Stimulated activated CD4-positive, alpha-beta T cell treated with anti-CD3 and anti-CD28 coated beads, Interleukin-4, amount 100 ng/mL, for 48 hours (primary cell): ENCODE measurements at regions not wholly inside any gene's neighbourhood (a gene's known extent, or its start where the extent isn't known, plus 50 kb on each side); places are given as distances from the start of the nearest gene placed in this dataset.
"Not testable (repeated sequence)": the region's sequence is repeated elsewhere in the genome, so short reads cannot be mapped to it uniquely, and the experiment has no call there.

Experiments used
- DNase-seq, 2 donors: peaks; one replicate each; pipeline ENCODE4 v3.0.0-alpha.2; 2020; ENCODE audit warnings: low read depth in 2 of 2

GRCh38 chr17:21470422-21470821 lies 94.3 kb downstream of the KCNJ12 start:
- DNase-seq = not testable (repeated sequence)

- DNase-seq = no peak
Measured at GRCh38 chr17:21470861-21471260, 94.7 kb downstream of the KCNJ12 start.

DNA sequence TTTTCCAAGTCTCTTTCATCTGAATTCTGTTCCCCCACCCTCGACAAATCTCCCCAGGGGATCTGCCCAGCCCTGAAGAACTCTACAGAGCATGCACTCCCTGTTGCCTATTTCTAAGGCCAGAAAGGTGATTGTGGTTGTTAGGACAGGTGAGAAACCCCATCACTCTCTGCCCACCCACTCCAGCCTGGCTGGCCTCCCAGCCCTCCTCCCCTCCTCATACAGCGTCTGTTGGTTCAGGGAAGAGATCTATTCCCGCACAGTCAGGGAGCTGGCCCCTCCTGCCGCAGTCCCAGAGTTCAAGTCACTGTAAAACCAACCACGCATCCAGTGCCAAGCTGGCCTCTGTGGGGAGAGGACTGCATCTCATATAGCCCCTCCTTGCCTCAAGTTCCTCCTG lies 98.7 kb downstream of the KCNJ12 start:
- no peak for DNase-seq

DNA sequence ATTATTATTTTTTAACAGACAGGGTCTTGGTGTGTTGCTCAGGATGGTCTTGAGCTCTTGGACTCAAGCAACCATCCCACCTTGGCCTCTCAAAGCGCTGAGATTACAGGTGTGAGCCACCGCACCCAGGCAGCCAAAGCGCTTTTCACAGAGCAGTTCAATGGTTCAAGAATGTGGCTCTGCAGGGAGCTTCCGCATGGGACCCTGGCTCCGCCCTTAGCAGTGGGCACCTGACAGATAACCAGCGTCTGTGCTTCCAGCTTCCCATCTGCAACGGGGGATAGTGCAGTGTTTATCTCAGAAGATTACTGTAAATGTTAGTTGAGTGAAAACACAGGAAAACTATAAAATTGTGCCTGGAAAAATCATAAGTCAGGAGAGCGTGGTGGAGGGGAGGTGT lies 99.4 kb downstream of the KCNJ12 start:
- DNase-seq = no peak

- DNase-seq = no peak
Measured at GRCh38 chr17:21476867-21477266, 100.7 kb downstream of the KCNJ12 start.

DNA sequence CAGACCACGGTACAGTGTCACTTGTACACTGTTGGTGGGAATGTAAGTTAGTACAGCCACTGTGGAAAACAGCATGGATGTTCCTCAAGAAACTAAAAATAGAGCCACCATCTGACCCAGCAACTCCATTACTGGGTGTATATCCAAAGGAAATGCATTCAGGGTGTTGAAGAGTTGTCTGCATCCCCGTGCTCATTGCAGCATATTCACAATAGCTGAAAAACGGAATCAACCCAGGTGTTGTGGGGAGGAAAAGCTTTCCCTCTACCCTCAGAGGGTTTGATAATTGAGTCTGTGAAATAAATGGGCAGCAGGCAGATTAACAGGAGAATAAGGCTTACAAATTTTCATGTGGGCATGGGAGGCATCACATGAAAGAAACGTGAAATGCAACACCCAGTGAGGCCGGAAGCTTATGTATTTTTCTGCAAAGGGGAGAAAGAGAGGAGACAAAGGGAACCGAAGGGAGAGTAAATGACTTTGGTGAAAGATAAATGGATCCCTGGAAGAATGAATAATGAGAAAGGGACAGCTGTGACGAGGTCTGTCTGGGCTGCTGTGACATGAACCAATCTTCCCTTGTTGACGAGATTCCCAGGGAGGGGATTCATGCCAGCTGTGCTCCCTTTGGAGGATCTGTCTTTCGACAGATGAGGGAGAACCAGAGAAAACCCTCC lies 106.2 kb downstream of the KCNJ12 start:
- DNase-seq = no peak

DNA sequence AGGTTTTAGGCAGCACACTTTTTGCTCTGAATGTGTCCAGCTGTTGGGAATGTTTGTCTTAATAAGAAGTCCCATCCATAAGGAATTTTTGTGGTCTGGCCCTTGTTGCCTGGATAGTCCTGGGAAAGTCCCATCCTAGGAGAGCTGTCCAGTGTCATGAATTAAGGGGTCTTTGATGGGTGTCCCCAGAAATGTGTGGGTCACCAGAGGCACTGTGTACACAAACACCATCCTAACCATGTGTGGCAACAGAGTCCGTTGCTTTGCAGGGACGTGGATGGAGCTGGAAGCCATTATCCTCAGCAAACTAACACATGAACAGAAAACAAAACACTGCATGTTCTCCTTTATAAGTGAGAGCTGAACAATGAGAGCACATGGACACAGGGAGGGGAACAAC lies 111.9 kb downstream of the KCNJ12 start:
- DNase-seq = not testable (repeated sequence)

GRCh38 chr17:21493993-21494392 lies 117.8 kb downstream of the KCNJ12 start:
- no peak for DNase-seq

- DNase-seq = no peak
Measured at GRCh38 chr17:21495281-21495680, 119.1 kb downstream of the KCNJ12 start.

GRCh38 chr17:21500064-21500463 lies 123.9 kb downstream of the KCNJ12 start:
- DNase-seq = no peak

DNA sequence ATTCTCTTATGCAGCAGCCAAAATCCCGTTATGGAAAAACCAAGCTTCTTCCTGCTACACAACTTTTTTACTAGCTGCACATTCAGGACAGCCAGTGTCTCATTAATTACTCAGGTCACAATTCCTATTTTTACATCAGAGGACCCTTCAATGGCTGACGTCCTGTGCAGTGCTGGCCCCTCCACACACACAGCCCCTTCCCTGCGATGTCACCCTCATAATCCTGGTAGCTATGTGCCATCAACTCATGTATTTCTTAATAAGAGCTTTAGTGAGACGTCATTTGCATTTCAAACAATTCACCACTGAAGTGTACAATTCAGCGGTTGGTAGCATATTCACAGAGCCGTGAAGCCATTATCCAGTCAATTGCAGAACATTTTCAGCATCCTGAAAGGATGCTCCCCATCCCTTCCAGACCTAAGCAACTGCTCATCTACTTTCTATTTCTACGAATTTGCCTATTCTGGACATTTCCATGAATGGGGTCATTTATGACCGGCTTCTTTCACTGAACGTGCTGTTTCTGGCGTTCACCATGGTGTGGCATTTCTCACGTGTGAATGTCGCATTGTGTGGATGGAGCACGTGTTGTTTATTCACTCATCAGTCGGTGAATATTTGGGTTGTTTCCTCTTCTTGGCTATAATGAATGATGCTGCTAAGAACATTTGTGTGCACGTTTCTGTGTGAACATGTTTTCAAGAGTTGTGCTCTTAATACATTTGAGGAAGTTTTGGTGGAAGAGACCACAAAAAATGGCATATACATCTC lies 126.0 kb downstream of the KCNJ12 start:
- DNase-seq = not testable (repeated sequence)

DNA sequence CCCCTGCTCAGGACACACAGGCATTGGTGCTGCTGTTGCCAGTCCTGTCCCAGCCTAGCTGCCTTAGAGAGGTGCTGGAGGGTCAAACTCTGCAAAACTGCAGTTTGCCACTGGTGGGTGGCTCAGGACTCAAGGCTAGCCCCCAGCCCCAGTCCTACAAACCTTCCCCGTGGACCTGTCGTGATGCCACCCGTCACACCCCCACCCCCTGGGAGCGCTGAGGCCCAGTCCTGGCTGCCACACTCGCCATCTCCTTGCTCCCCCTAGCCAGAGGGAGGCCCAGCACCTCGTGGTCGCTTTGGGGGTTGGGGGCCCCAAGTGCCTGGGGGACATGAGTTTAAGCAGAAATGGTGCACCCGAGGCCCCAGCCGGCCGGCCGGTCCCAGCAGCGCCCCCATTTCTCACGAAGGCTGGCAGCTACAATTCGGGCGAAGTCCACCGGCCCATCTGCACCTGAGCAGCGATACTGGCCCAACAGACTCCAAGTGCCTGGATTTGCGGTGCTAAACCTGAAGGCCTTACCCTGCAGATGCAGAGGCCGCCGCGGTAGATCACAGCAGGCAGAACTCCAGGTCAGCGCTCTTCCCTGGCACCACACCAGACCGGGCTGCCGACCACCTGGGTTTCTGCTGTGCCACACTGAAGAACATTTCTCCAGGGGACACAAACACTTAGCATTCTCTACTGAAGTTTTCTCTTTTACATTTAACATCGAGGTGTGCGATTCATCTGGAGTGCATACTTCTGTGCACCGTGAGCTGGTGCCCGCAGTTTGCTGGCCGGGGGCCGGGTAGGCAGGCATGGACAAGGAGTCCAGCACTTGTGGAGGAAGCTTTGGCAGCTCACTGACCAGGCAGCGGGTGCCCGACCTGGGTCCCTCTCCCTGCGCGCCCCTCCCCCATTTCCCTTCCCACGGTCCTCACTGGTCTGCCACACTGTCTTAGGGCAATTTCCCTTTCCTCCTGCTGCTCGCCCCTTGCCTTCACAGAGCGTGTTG lies 130.0 kb downstream of the KCNJ12 start:
- no peak for DNase-seq

GRCh38 chr17:21507806-21508205 lies 131.6 kb downstream of the KCNJ12 start:
- not testable (repeated sequence) for DNase-seq

DNA sequence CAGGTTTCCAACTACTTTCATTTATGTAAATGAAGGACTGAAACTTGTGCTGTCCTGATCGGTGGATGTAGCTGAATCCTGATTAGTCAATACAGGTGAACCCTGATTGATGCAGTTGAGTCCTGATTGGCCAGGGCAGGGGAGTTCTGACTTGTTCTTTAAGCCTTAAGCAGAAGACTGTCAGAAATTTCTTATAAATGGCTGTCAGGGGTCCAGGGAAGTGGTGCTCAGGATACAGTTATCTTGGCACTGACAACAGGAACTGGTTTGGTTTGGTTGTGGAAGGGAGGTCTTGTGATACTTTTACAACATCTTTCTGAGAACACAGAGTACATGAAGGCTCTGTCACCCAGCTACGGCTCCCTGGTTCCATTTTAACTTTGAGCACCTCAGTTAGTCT lies 132.1 kb downstream of the KCNJ12 start:
- DNase-seq = no peak

DNA sequence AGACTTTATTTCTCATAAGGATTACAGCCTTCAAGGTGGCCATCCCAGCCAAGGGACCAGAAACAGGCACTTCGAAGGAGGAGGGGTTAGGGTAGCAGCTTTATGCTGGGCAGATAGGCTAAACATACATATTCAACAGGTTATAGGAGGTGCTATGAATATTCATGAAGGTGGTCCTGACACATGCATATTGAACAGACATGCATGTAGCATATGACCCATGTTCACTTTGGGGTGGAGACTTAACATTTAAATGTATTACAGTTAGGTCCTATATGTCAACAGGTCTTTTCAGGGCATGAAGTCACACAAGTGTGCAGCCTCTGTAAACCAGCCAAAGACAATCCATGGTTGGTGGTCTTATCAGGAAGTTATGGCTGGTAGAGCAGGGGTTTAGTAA lies 133.2 kb downstream of the KCNJ12 start:
- DNase-seq = not testable (repeated sequence)

- no peak for DNase-seq
Measured at GRCh38 chr17:21510686-21511362, 134.7 kb downstream of the KCNJ12 start.

- peak; percentile 50 to 60 for DNase-seq
Measured at GRCh38 chr17:21511363-21512195, 135.4 kb downstream of the KCNJ12 start.

DNA sequence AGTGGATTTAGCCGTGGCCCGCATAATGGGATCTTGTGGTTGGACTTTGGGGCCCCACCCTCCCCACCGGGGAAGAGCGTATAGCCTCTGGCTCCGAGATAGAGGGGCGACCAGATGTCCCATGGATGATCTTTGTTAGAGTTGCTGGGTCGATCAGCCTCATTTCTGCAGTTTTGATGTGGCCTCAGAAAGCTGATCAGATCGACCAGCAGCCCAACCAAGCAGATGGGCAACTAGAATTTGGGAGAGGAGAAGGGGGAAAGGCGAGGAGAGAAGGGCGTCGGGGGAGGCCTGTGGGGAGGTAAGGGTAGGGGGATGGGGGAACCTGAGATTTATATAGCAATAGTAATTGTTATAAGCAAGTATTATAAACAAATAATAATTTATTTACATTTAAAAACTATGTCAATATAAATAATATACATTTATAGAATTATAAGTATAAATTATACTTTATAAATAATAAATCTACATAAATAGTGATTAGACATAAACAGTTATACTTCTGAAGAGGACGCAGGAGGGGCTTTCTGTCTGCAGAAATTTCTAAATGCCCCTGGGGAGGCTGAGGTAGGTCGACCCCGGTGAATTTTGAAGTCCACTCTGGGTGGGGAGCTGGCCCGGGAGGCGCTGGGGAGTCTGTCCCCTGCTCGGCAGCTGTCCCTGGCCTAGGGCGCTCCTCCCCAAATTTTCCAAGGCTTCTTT lies 136.3 kb downstream of the KCNJ12 start:
- DNase-seq = no peak

- peak; percentile 67 to 71 for DNase-seq
Measured at GRCh38 chr17:21513012-21513570, 136.9 kb downstream of the KCNJ12 start.

DNA sequence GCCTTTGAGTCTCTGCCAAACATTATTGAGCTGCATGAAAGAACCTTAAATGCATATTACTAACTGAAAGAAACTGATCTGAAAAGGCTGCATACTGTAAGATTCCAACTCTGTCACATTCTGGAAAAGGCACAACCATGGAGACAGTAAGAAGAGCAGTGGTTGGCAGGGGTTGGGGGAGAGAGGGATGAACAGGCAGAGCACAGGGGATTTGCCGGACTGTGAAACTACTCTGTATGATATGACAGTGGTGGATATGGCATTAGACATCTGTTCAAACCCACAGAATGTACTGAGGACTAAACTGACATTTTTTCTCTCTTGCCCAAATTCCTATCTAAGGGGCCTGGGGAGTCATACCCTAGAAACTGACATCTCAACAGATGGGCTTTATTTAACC lies 138.4 kb downstream of the KCNJ12 start:
- not testable (repeated sequence) for DNase-seq
